ENCODE measurements at regions not wholly inside any gene's neighbourhood (a gene's known extent, or its start where the extent isn't known, plus 50 kb on each side); places are given as distances from the start of the nearest gene placed in this dataset.

- TF ChIP-seq CTCF (IDR thresholded peaks at IDR 0.05; ENCODE audit: insufficient read depth, low read length) (no peak), REST (IDR thresholded peaks at IDR 0.05; ENCODE audit: insufficient replicate concordance, low read depth) (no peak), POLR2AphosphoS5 (IDR thresholded peaks at IDR 0.05; ENCODE audit: low read depth) (no peak), GABPA (IDR thresholded peaks at IDR 0.05; ENCODE audit: low read depth) (no peak)
Observed at GRCh38 chr2:42961961-42962360, 169.6 kb upstream of the HAAO start.
